ENCODE measurements at regions not wholly inside any gene's neighbourhood (a gene's known extent, or its start where the extent isn't known, plus 50 kb on each side); places are given as distances from the start of the nearest gene placed in this dataset.

GRCh38 chr17:13084420-13084819, 66.6 kb upstream of the ELAC2 start:
- no peak overlapping the region for H3K23ac ChIP-seq (ENCODE audit: insufficient read length, low read depth, low read length)
- no peak overlapping the region for H3K18ac ChIP-seq (ENCODE audit: insufficient read length, low read depth, low read length)
- Mint-ChIP-seq H3K36me3 (ENCODE audit: insufficient read depth in 1 of 3, low read depth in 3 of 3) (peaks cover 0 to 4% (median 0%) of the 10 kb centered on the region in 3 experiments; a peak in 3 of 7 replicates), H3K4me3 (no peak overlapping the region), H3K27ac (no peak overlapping the region), H3K9me3 (peaks cover 1 to 10% of the 10 kb centered on the region in 2 experiments; a peak in 4 of 5 replicates), H3K27me3 (ENCODE audit: low read depth) (peaks cover 2% of the 10 kb centered on the region; the same call in 1 of the 2 replicates), H3K4me1 (0 out of 4 replicates have a peak, but pooled peaks cover 0 to 2% of the 10 kb centered on the region in 2 experiments)
- no peak overlapping the region for H2AFZ ChIP-seq (ENCODE audit: low read length)
- no peak overlapping the region for H3K4ac ChIP-seq (ENCODE audit: low read depth, low read length)
- no peak for TF ChIP-seq CTCF (conservative IDR thresholded peaks at IDR 0.05)
- H2BK20ac ChIP-seq (ENCODE audit: low read depth, low read length, poor library complexity, severe bottlenecking) = no peak overlapping the region
- no peaks in the 10 kb centered on the region for H3K4me1 ChIP-seq (ENCODE audit: insufficient read depth, low read length)
- H3K14ac ChIP-seq (ENCODE audit: insufficient read depth, low read length) = no peak overlapping the region
- H3K4me2 ChIP-seq (ENCODE audit: insufficient read depth, insufficient read length, low read length) = no peak overlapping the region
- H3K27ac ChIP-seq (ENCODE audit: insufficient read length, low read depth, low read length) = no peak overlapping the region
- no peak overlapping the region for H2BK5ac ChIP-seq (ENCODE audit: insufficient read length, low read length)
- no peak overlapping the region for H3K9ac ChIP-seq (ENCODE audit: extremely low read depth, insufficient read length, low read length)
- no peak overlapping the region for H2BK120ac ChIP-seq (ENCODE audit: low read depth, low read length, poor library complexity, severe bottlenecking)
- no peak overlapping the region for H4K8ac ChIP-seq (replicated peaks; ENCODE audit: insufficient read length, low read depth, low read length)
- H4K5ac ChIP-seq (ENCODE audit: insufficient read length, low read depth, low read length) = no peak overlapping the region
- no peak overlapping the region for H4K91ac ChIP-seq (ENCODE audit: insufficient read length, low read depth, low read length)
- H2BK15ac ChIP-seq (ENCODE audit: low read depth, low read length) = no peak overlapping the region
- H3K79me1 ChIP-seq (ENCODE audit: insufficient read depth, low read depth, low read length, poor library complexity, severe bottlenecking) = no peaks in the 10 kb centered on the region
- H4K20me1 ChIP-seq (ENCODE audit: control insufficient read depth, insufficient read depth, insufficient read length) = no peaks in the 10 kb centered on the region
- no peaks in the 10 kb centered on the region for H3K9me3 ChIP-seq (ENCODE audit: control insufficient read depth, low read depth, low read length)
- H3K79me2 ChIP-seq (ENCODE audit: insufficient read depth, low read length) = no peaks in the 10 kb centered on the region
- H3T11ph ChIP-seq (ENCODE audit: low read length) = no peak overlapping the region
- H2AK5ac ChIP-seq (ENCODE audit: insufficient read length, low read length) = no peak overlapping the region
- no peak overlapping the region for H2BK12ac ChIP-seq (ENCODE audit: insufficient read length, low read depth, low read length)
- no peaks in the 10 kb centered on the region for H3K27me3 ChIP-seq (ENCODE audit: insufficient read depth, low read length)
- no peak for DNase-seq
- no peak overlapping the region for H3K56ac ChIP-seq (ENCODE audit: insufficient read length, low read depth, low read length)
- no peaks in the 10 kb centered on the region for H3K23me2 ChIP-seq (ENCODE audit: insufficient read length, low read depth, low read length, poor library complexity, severe bottlenecking)
- WGBS (ENCODE audit: extremely low coverage, insufficient read length, low lambda C conversion rate) = no CpG with 5 or more reads among the region's 3 CpGs

Data from H9 (cell line).